Gastroesophageal sphincter (tissue), 4 donors: ENCODE measurements at regions not wholly inside any gene's neighbourhood (a gene's known extent, or its start where the extent isn't known, plus 50 kb on each side); places are given as distances from the start of the nearest gene placed in this dataset.

Experiments
- ATAC-seq: fragments of 150-250 bp; one replicate; pipeline ENCODE4 v1.9.1; 2016; ENCODE audit warnings: mild to moderate bottlenecking, moderate library complexity
- H3K27ac ChIP-seq, 4 donors: fragments of 200-600 bp; sonication (generic) in 3 of 4; 1 replicate in 3 of 4; 2 replicates in 1 of 4; pipeline ENCODE4 v1.5.1; 2016 to 2019
- H3K27me3 ChIP-seq: fragments of 200-600 bp; sonication (generic); one replicate; pipeline ENCODE4 v1.5.1; 2019
- H3K36me3 ChIP-seq, 2 donors: fragments of 200-600 bp; sonication (generic); one replicate each; pipeline ENCODE4 v1.5.1; 2019; ENCODE audit warnings: control low read depth in 1 of 2
- H3K4me1 ChIP-seq, 3 donors: fragments of 200-600 bp; sonication (generic); 1 replicate in 2 of 3; 2 replicates in 1 of 3; pipeline ENCODE4 v1.5.1; 2016 to 2019; ENCODE audit warnings: control low read depth in 2 of 3
- H3K4me3 ChIP-seq, 2 donors: fragments of 200-600 bp; sonication (generic); one replicate each; pipeline ENCODE4 v1.5.1; 2019; ENCODE audit warnings: mild to moderate bottlenecking in 1 of 2, moderate library complexity in 1 of 2
- H3K9me3 ChIP-seq, 3 donors: fragments of 200-600 bp; sonication (generic); one replicate each; pipeline ENCODE4 v1.5.1; 2017 to 2019; ENCODE audit warnings: control low read depth in 2 of 3
- EP300 ChIP-seq: sonication (generic); formaldehyde crosslinking; IDR thresholded peaks from one replicate; pipeline ENCODE4 v1.6.1; 2017; ENCODE audit warnings: antibody characterized with exemption, mild to moderate bottlenecking
- POLR2A ChIP-seq, 2 donors: fragments of 450-650 bp; IDR thresholded peaks; one replicate each; pipeline ENCODE4 v1.6.1; 2017; ENCODE audit warnings: antibody characterized with exemption in 2 of 2, mild to moderate bottlenecking in 2 of 2, moderate library complexity in 1 of 2
- POLR2AphosphoS5 ChIP-seq: sonication (generic); formaldehyde crosslinking; IDR thresholded peaks from one replicate; pipeline ENCODE4 v1.6.1; 2017; ENCODE audit warnings: antibody characterized with exemption
- WGBS, 2 donors: methylation state at CpG; one replicate each; pipeline ENCODE4 v1.1.5; 2018; ENCODE audit warnings: low coverage in 1 of 2; 5-methylcytosine and 5-hydroxymethylcytosine counted together
- TF ChIP-seq, protein P1 (sequence below), 4 experiments: fragments of 200-600 bp in 2 of 4; fragments of 450-650 bp in 2 of 4; sonication (generic) in 1 of 4; IDR thresholded peaks; one replicate each; pipeline ENCODE4 v1.5.1; 2017 to 2019; ENCODE audit warnings: antibody characterized with exemption in 4 of 4, mild to moderate bottlenecking in 2 of 4, moderate library complexity in 2 of 4

DNA sequence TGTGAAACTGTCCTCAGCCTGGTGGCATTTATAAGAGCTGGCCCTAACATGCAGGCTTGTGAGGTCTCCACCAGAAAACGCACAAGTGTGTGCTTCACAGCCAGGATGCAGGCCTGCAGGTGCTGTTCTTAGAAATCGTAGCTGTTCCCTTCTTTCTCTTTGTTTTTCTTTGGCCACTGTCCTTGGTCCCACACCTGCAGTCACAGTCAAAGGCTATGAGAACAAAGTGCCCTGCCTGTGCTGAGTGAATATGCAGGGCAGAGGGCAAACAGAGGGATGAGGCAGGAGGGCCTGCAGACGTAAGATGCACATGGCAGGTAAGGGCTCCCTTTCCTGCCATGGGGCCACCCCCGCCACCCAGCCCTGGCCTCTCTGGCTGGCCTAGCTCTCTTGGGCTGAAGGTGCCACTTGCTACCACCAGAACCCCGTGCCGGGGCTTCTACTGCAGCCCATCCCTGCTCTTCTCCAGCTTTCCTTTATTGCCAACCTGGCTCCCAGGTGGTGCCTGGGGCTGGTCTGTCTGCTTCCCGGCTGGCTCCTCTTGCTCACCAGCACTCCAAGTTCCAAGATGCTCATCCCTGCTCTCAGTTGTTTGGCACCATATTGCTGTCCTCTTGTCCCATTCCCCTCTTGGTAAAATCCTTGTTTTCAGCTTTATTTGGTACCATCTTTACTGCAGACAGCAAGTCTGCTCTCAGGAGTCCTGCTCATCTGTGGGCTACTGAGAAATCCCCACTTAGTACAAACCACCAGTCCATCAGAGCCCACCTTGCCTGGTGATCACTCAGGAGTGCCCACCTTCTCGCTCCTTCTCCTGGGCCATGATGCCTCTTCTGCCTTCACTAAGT, 308.1 kb upstream of the ZMIZ1 start:
- H3K36me3 ChIP-seq, result no peaks in the 10 kb centered on the region
- no peak overlapping the region for H3K27ac ChIP-seq
- no peak overlapping the region for H3K4me3 ChIP-seq
- peaks cover 4 to 53% (median 21%) of the 10 kb centered on the region in 3 donors for H3K4me1 ChIP-seq
- H3K27me3 ChIP-seq, result no peaks in the 10 kb centered on the region
- ATAC-seq, result no peak
- TF ChIP-seq, protein P1, sequence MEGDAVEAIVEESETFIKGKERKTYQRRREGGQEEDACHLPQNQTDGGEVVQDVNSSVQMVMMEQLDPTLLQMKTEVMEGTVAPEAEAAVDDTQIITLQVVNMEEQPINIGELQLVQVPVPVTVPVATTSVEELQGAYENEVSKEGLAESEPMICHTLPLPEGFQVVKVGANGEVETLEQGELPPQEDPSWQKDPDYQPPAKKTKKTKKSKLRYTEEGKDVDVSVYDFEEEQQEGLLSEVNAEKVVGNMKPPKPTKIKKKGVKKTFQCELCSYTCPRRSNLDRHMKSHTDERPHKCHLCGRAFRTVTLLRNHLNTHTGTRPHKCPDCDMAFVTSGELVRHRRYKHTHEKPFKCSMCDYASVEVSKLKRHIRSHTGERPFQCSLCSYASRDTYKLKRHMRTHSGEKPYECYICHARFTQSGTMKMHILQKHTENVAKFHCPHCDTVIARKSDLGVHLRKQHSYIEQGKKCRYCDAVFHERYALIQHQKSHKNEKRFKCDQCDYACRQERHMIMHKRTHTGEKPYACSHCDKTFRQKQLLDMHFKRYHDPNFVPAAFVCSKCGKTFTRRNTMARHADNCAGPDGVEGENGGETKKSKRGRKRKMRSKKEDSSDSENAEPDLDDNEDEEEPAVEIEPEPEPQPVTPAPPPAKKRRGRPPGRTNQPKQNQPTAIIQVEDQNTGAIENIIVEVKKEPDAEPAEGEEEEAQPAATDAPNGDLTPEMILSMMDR (IDR thresholded peaks at IDR 0.05), result no peak
- TF ChIP-seq POLR2AphosphoS5 (no peak), POLR2A (IDR thresholded peaks at IDR 0.05) (no peak), EP300 (no peak)
- WGBS, 2 donors, result 87 to 99% methylated on average over 5 to 6 of the region's 8 CpGs
- no peaks in the 10 kb centered on the region for H3K9me3 ChIP-seq

DNA sequence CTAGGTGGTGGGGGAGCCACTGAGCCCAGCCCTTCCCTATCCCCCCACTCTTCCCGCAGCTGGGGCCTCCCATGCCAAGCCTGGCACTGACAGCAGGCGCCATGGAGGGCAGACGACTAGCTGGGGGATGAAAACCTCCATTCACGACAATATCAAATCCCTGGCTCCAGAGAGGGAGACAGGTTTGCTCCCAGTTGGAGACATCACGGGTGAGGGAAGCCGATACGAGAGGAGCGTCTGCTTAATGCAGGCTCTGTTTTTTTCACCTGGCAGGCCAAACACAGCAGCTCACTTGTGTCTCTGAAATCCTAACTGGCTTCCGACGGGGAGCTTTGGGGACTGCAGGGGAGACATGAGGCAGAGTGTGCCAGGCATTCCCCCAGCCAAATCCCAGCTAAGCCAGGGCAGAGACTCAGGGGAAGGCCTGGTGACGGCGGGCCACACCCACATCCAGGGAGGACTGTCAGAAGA, 307.4 kb upstream of the ZMIZ1 start:
- 67 to 84% methylated on average over 2 to 8 of the region's 12 CpGs for WGBS, 2 donors
- no peaks in the 10 kb centered on the region for H3K9me3 ChIP-seq
- no peak overlapping the region for H3K4me3 ChIP-seq
- no peak for TF ChIP-seq POLR2A (IDR thresholded peaks at IDR 0.05)
- no peak for TF ChIP-seq EP300
- TF ChIP-seq, protein P1 (IDR thresholded peaks at IDR 0.05), result no peak
- TF ChIP-seq POLR2AphosphoS5, result no peak
- ATAC-seq, result no peak
- no peak overlapping the region for H3K27ac ChIP-seq
- H3K27me3 ChIP-seq, result no peaks in the 10 kb centered on the region
- no peaks in the 10 kb centered on the region for H3K36me3 ChIP-seq
- peaks cover 4 to 48% (median 19%) of the 10 kb centered on the region in 3 donors for H3K4me1 ChIP-seq

GRCh38 chr10:78762086-78762630, 306.6 kb upstream of the ZMIZ1 start:
- H3K4me1 ChIP-seq, result peaks cover 4 to 40% (median 11%) of the 10 kb centered on the region in 3 donors
- H3K36me3 ChIP-seq, result no peaks in the 10 kb centered on the region
- no peak overlapping the region for H3K4me3 ChIP-seq
- no peaks in the 10 kb centered on the region for H3K9me3 ChIP-seq
- peak overlapping the region in 2 of 4 donors; percentile 82 to 86 for H3K27ac ChIP-seq
- ATAC-seq, result no peak
- WGBS, 2 donors, result 85 to 88% methylated on average over 5 to 7 of the region's 7 CpGs
- H3K27me3 ChIP-seq, result no peaks in the 10 kb centered on the region
- TF ChIP-seq, protein P1 (IDR thresholded peaks at IDR 0.05), result no peak
- no peak for TF ChIP-seq POLR2A (IDR thresholded peaks at IDR 0.05)
- TF ChIP-seq EP300, result no peak
- no peak for TF ChIP-seq POLR2AphosphoS5

GRCh38 chr10:78763234-78763633, 305.5 kb upstream of the ZMIZ1 start:
- H3K36me3 ChIP-seq, result no peaks in the 10 kb centered on the region
- WGBS, 2 donors, result 11 to 50% methylated on average over 3 to 6 of the region's 6 CpGs
- H3K4me1 ChIP-seq, result peaks cover 4 to 35% (median 6%) of the 10 kb centered on the region in 3 donors
- H3K27ac ChIP-seq, result peak overlapping the region; percentile 7 to 86 (median 78)
- no peak for ATAC-seq
- no peaks in the 10 kb centered on the region for H3K27me3 ChIP-seq
- H3K4me3 ChIP-seq, result no peak overlapping the region
- no peaks in the 10 kb centered on the region for H3K9me3 ChIP-seq
- TF ChIP-seq POLR2A (IDR thresholded peaks at IDR 0.05) (no peak), EP300 (no peak), POLR2AphosphoS5 (no peak)
- TF ChIP-seq, protein P1 (IDR thresholded peaks at IDR 0.05), result no peak
